ENCODE measurements at regions not wholly inside any gene's neighbourhood (a gene's known extent, or its start where the extent isn't known, plus 50 kb on each side); places are given as distances from the start of the nearest gene placed in this dataset.

DNA sequence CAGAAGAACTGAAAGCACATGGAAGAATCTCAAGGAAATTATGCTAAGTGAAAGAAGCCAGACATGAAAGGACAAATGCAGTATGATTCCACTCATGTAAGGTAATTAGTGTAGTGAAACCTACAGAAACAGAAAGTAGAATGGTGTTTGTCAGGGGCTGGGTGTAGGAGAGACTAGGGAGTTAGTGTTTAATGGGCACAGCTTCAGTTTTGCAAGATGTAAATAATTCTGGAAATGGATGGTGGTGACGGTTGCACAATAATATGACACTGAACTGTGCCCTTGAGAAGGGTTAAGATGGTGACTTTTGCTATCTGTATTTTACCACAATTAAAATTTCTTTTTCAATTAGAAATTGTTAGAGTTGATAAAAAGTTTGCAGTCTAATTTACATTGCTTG, 157.3 kb upstream of the ADCY1 start:
- H3K27ac Mint-ChIP-seq = no peak overlapping the region
- H3K9me3 Mint-ChIP-seq (ENCODE audit: low read depth) = no peaks in the 10 kb centered on the region
- no peaks in the 10 kb centered on the region for H3K4me1 Mint-ChIP-seq (ENCODE audit: low read depth)
- TF ChIP-seq, protein P1, sequence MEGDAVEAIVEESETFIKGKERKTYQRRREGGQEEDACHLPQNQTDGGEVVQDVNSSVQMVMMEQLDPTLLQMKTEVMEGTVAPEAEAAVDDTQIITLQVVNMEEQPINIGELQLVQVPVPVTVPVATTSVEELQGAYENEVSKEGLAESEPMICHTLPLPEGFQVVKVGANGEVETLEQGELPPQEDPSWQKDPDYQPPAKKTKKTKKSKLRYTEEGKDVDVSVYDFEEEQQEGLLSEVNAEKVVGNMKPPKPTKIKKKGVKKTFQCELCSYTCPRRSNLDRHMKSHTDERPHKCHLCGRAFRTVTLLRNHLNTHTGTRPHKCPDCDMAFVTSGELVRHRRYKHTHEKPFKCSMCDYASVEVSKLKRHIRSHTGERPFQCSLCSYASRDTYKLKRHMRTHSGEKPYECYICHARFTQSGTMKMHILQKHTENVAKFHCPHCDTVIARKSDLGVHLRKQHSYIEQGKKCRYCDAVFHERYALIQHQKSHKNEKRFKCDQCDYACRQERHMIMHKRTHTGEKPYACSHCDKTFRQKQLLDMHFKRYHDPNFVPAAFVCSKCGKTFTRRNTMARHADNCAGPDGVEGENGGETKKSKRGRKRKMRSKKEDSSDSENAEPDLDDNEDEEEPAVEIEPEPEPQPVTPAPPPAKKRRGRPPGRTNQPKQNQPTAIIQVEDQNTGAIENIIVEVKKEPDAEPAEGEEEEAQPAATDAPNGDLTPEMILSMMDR (IDR thresholded peaks at IDR 0.05; ENCODE audit: unreplicated experiment) = no peak
- no peak for DNase-seq (ENCODE audit: low spot score, unreplicated experiment)
- H3K36me3 Mint-ChIP-seq (ENCODE audit: insufficient read depth) = no peaks in the 10 kb centered on the region
- peaks cover 2% of the 10 kb centered on the region for H3K27me3 Mint-ChIP-seq
- H3K4me3 Mint-ChIP-seq (ENCODE audit: low read depth) = no peak overlapping the region

DNA sequence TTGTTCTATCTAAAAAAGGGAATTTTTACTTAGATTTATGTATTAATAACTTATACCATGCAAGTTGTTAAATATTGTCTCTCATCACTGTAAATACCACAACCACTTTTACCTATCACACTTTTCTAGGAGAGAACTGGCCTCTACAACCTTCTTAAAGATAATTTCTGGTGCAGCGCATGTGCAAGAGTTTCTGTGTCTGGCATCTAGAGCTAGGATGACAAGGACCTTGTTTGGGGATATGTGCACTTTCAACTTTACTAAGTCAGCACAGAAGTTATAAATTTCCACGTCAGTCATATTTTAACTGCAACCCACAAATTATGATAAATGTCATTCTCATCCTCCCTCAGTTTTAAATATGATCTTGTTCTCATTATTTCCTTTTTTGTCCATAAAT, 156.9 kb upstream of the ADCY1 start:
- H3K27me3 Mint-ChIP-seq = peaks cover 2% of the 10 kb centered on the region
- H3K4me1 Mint-ChIP-seq (ENCODE audit: low read depth) = no peaks in the 10 kb centered on the region
- TF ChIP-seq, protein P1 (IDR thresholded peaks at IDR 0.05; ENCODE audit: unreplicated experiment) = no peak
- no peaks in the 10 kb centered on the region for H3K36me3 Mint-ChIP-seq (ENCODE audit: insufficient read depth)
- H3K4me3 Mint-ChIP-seq (ENCODE audit: low read depth) = no peak overlapping the region
- H3K27ac Mint-ChIP-seq = no peak overlapping the region
- no peak for DNase-seq (ENCODE audit: low spot score, unreplicated experiment)
- H3K9me3 Mint-ChIP-seq (ENCODE audit: low read depth) = no peaks in the 10 kb centered on the region

DNA sequence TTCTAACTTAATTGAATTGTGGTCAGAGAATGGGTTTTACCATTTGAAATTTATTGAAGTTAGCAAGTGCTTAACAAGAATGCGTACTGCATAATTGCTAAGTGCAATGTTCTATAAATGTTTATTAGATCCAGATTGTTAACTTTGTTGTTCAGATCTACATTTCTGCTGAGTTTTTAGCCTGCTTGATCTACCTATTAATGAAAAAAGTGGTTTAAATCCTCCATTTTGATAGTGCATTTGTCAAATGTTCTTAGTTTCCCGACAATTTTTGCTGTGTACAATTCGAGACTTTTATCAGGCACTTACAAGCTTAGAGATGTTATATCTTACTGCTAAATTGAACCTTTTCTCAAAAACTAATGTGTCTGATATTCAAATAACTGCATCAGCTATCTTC, 156.4 kb upstream of the ADCY1 start:
- Mint-ChIP-seq H3K4me1 (ENCODE audit: low read depth) (no peaks in the 10 kb centered on the region), H3K4me3 (ENCODE audit: low read depth) (no peak overlapping the region), H3K36me3 (ENCODE audit: insufficient read depth) (no peaks in the 10 kb centered on the region), H3K27me3 (peaks cover 2% of the 10 kb centered on the region), H3K9me3 (ENCODE audit: low read depth) (no peaks in the 10 kb centered on the region), H3K27ac (no peak overlapping the region)
- TF ChIP-seq, protein P1 (IDR thresholded peaks at IDR 0.05; ENCODE audit: unreplicated experiment) = no peak
- DNase-seq (ENCODE audit: low spot score, unreplicated experiment) = no peak

DNA sequence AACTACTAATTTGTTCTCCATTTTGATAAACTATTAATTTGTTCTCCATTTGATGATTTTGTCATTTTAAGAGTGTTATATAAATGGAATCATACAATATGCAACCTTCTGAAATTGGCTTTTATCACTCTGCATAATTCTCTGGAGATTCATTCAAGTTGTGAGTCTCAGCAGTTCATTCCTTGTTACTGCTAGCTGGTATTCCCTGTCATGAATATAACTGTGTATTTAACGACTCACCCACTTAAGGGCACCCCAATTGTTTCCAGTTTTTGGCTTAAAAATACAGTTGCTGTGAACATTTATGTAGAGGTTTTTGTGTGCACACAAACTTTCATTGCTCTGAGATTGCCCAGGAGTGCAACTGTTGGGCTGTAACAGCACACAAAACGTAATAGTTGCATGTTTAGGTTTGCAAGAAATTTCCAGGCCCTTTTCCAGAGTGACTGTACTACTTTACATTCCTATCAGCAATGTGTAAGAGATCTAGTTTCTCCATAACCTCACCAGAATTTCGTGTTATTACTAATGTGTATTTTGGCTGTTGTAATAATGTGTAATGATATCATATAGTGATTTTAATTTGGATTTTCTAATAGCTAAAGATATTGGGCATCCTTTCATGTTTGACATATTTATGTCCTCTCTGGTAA, 153.2 kb upstream of the ADCY1 start:
- Mint-ChIP-seq H3K4me3 (ENCODE audit: low read depth) (no peak overlapping the region), H3K9me3 (ENCODE audit: low read depth) (no peaks in the 10 kb centered on the region), H3K4me1 (ENCODE audit: low read depth) (no peaks in the 10 kb centered on the region), H3K27me3 (peaks cover 2% of the 10 kb centered on the region), H3K27ac (no peak overlapping the region), H3K36me3 (ENCODE audit: insufficient read depth) (no peaks in the 10 kb centered on the region)
- TF ChIP-seq, protein P1 (IDR thresholded peaks at IDR 0.05; ENCODE audit: unreplicated experiment) = no peak
- no peak for DNase-seq (ENCODE audit: low spot score, unreplicated experiment)

DNA sequence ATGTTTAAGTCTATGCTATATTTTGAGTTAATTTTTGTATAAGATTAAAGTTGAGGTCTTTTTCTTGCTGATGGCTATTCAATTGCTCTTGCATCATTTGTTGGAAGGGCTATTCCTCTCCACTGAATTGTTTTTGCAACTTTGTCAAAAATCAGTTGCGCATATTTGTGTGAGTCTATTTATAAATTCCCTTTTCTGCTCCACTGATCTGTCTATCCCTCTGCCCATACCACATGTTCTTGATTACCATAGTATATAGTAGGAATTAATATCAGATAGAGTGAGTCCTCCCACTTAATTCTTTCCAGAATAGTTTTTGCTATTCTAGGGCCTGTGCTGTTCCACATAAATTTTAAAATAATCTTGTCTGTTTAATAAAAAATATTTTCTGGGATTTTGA, 152.4 kb upstream of the ADCY1 start:
- peaks cover 2% of the 10 kb centered on the region for H3K27me3 Mint-ChIP-seq
- no peak overlapping the region for H3K4me3 Mint-ChIP-seq (ENCODE audit: low read depth)
- no peak overlapping the region for H3K27ac Mint-ChIP-seq
- TF ChIP-seq, protein P1 (IDR thresholded peaks at IDR 0.05; ENCODE audit: unreplicated experiment) = no peak
- no peak for DNase-seq (ENCODE audit: low spot score, unreplicated experiment)
- no peaks in the 10 kb centered on the region for H3K4me1 Mint-ChIP-seq (ENCODE audit: low read depth)
- no peaks in the 10 kb centered on the region for H3K36me3 Mint-ChIP-seq (ENCODE audit: insufficient read depth)
- no peaks in the 10 kb centered on the region for H3K9me3 Mint-ChIP-seq (ENCODE audit: low read depth)
